ENCODE measurements at regions not wholly inside any gene's neighbourhood (a gene's known extent, or its start where the extent isn't known, plus 50 kb on each side); places are given as distances from the start of the nearest gene placed in this dataset.

DNA sequence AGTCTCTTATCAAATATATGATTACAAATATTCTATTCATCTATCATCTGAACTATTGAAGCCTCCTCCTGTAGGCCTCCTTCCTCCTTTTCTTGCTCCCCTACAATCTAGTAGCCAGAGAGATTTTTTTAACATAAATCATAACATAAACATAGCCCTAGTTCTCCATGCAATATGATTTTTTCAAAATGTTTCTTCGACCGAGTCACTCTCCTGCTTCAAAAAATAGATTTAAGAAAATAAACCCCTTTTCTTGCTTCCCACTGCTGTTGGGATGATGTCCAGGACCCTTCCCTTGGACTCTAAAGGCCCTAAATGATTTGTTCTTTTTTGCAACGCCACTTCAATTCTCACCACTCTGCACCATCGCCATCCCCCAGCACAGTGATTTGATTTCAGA, 319.7 kb upstream of the TSHZ3 start:
- ATAC-seq = no peak

DNA sequence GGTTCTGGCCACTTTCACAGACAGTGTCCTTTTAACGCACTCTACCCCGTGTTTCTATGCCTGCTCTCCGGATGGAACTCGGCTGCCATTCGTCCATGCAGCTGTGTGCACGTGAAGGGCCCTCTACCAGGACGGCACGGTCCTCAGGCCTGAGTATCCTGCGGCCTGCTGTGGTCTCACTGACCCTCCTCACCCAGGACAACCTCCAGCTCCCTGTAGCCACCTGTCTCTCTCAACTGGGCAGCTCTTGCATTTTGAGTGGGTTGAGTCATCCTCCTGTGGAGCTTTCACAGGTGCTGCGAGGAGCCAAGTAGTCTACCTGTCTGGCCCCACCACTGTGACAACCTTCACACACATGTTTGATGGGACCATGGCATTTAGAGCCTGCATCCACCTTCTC, 321.7 kb upstream of the TSHZ3 start:
- no peak for ATAC-seq

DNA sequence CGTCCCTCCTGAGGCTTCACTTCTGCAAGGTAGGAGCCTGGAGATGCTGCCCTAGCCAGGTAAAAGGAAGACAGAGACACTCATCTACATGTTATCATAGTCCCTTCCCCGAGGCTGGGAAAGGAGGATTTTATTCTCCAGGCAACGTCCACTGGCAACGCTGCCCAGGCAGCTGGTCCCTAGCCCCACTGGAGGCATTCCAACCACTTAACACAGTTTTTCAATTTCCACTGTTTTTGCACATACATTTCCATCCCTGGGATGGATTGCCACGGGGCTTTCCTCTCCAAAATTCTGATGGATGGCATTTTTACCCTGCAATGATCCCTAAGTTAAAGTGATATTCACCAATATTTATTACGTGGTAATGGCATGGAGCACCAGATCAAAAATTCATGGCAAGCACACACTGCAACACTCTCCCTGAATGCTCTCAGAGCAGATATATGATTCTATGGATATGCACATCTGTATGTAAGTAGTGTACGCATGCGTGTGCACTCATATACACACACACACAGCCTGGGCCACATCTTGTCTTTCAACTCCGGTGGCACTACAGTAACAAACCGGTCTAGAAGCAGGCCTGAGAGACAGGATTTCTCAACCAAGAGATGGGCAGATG, 322.3 kb upstream of the TSHZ3 start:
- ATAC-seq = no peak

DNA sequence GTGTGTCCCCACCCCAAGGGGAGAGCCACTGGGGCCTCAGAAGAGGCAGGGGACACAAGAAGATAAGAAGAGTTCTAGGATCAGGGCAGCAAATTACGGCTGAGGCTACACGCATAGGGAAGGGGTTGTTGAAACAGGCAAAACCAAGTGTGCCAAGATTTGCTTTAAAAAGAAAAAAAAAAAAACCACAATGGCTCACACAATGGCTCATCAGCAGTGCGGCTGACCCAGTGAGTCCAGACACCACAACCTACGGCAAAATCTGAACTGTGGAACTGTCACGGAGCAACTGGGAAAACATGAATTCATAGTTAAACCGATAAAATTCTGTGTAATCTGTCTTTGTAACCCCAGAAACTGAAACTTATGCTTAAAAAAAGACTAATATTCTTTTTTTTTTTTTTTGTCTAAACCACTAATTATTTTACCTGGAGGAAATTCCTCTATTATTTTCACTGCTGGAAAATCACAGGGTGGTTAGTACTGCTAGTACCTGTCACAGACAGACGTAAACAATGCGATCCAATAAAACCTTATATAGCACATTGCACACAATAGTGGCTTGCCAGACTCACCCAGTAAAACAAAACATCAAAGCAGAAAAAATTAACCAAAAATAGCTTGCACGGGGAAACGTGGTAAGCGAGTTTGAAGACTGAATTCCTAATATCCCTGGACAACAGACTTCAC, 325.4 kb upstream of the TSHZ3 start:
- no peak for ATAC-seq

DNA sequence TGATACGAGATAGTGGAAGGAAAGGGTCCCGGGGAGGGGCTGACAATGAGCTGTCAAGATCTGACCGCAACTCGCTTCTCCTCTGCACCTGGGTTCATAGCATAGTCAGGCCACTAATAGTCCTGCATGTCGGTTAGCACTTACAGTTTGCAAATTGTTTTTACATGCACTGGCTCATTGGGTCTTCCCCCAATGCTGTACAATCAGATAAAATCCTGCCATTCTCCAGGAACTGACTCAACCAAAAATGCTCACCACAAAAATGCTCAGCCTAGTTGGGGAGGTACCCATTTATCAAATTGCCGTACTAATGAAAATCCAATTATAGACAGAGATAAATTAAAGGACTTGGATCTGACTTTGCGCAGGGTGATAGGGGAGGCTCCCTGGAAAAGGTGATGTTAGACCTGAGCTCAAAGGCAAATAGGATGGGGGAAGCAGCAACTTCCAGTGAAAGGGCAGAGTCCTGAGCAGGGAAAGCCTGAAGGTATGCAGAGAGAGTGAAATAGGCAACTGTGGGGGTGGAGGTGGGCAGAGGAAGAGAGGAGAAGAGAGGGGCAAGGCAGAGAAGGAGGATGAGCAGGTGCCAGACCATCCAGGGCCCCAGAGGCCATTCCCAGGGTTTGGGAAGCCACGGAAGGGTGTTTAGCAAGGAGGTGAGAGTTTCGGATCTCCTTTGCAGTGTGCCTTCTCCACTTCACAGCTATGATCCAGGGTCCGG, 326.1 kb upstream of the TSHZ3 start:
- ATAC-seq = no peak

DNA sequence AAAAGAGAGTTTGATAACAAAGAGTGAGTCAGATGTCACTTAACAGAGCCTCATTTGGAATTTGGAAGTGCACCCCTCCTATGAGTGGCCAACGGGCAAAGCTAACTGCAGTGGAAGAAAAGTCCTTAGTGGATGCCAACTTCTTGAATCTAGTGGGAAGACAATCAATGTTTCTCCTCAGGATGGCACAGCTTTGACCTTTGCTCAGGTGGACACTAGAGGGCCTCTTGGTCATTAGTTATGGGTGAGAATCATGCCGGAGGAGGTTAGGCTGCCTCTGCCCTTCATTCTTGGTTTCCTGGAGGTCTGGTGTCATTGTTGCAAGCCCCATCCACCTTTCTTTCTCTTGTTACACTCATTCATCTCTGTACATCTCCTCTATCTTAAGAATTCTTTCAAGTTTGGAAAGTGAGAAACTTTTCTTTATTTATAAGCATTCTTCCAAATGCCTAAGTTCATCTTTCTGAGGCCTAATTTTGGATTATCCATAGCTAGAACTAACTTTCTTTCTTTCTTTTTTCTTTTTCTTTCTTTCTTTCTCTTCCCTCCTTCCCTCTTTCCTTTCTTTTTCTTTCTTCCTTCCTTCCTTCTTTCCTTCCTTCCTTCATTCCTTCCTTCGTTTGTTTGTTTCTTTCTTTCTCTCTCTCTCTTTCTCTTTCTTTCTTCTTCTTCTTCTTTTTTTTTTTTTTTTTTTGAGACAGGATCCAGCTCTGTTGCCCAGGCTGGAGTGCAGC, 327.2 kb upstream of the TSHZ3 start:
- no peak for ATAC-seq

DNA sequence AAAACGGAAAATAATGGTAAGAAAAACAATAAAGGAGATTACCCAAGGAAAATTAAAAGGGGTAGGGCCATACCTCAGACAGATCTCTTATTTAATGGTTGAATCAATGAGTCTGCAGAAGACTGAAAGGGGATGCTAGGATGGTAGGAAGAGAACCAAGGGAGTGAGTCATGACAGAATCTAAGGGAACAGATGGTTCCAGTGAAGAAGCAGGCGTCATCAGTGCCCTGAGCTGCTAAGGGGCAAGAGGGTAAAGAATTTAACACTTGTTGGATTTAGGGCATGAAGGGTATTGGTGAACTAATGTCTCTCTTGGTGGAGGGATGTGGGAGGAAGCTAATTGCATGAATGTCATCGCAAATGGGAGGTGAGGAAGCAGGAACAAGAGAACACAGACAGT, 329.2 kb upstream of the TSHZ3 start:
- no peak for ATAC-seq

DNA sequence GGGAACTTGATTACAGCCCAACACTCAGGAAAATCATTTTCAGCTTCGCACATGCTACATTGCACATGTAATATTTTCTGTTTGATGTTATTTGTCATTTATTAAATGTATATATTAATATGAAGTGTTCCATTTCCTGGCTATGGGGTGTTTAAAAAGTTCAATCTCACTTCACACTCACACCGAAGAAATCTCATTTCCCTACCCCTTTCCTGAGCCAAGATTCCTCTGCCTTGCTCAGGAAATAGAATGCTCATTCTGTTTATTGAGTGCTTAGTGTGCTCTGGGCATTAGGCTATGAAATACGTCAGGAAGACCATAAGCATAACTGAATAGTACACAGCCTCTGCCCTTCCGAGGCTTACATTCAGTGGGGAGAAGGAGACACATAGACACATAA, 331.9 kb upstream of the TSHZ3 start:
- no peak for ATAC-seq

DNA sequence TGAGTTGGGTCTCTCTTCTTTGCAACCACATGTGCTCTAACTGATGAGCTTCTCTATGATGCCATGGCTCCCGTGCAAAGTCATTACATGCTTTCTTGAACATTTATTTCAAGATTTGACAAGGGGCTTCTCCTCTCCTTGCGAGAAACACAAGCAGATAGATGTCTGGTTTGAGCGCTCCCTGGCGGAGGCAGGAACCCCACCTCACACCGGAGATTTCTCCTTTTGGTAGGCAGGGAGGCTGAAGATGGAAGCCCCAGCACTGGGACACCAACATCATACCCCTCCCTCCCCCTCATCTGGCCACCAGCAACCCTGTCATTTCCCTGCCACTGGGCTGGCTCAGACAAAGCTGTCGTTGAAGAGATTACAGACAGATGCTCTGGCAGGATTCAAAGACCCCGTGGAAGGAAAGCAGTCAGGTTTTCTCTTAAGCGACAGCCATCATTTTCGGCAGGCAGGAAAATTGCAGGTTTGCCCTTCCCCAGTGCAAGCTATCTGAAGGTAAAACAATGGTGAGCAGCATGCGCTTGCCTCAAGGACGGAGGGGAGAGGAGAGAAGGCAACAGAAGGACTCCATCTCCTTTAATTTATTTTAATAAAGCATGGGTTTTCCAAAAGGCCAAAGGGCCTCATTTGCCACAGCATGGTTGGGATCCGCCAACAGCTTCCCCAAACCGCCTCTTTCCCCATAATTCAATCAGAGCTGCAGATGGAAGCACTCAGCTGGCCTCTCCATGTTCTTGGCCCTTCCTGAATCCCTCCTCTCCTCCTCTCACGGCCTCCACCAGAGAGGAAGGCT, 344.1 kb upstream of the TSHZ3 start:
- no peak for ATAC-seq

DNA sequence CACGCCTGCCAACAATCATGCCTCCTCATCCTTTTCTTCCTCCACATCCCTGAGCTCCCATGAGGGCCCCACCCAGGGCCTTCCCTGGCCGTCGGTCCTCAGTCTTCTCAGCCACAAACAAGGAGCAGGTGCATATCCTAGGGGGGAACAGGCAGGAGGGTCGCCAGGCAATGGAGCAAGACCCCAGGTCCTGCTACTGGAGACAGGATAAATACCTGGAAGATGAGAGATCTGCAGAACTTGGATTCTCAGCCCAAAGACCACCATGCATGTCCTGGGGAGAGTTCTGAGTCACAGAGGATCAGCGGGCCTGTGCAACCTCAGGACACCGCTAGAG, 344.7 kb upstream of the TSHZ3 start:
- no peak for ATAC-seq

DNA sequence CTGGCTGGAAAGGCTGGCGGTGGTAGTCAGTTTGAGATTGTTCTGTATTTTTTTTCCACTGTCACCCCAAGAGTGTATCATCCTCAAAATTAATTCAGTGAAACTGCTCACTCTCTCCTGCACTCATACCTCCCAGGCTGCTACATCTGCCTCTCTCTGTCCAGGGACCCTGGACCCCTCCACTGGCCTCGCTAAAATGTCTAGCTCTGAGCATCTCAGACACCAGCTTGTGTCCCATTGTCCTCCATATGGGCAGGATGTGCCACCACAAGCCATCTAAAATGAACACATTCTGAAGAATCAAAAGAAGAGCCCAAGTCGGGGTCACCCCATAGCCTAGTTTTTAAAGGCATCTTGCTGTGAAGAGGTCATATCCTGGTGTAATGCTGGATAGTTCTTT, 345.5 kb upstream of the TSHZ3 start:
- no peak for ATAC-seq

DNA sequence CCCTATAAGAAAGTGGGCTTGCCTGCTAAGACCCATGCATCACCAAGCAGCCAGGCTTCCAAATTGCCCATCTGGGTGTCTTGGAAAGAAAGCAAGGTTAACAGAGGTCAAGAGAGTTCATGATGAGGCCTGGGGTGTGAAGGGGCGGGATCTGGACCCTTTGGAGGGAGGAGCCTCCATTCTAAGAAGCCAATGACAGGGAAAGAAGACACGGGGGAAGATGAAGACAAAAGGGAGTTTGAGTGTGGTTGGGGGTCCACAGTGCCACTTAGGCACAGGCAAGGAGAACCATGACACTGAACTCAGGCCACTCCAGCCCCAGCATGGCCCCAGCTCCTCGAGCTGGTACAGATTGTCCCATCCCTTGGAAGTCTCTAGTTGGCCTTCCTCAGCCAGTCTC, 350.2 kb upstream of the TSHZ3 start:
- no peak for ATAC-seq

DNA sequence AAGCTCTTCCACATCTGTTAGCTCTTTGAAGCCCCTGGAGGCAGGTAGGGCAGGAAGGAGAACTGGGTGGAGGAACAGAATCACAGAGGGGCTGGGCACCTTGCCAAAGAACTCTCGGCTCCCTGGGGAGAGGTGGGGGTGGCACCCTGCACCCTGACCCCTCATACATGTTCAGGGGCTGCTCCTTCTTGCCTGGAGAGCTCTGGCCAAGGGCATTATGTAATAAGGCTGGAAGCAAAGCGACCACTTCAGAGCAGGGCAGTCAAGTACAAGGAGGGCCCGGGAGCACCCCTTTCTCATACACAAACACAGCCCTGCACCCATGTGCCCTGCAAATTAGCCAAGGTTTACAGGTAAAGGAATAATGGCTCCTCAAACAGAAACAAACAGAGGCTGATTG, 351.9 kb upstream of the TSHZ3 start:
- ATAC-seq = no peak

DNA sequence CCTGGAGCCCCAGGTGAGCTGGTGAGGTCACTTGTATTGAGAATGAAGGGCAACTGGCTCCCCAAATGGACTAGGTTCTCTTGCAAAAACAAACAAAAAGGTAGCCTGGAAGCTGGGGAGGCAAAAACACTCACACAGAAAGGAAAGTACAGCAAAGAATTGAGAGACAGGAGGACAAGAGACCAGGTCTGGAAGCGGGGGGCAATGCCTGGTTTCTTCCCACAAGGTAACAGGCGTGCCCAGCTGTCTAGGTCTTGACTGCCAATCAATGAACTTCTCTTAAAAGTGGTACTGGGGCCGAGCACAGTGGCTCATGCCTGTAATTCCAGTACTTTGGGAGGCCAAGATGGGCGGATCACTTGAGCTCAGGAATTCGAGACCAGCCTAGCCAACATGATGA, 356.4 kb upstream of the TSHZ3 start:
- no peak for ATAC-seq

DNA sequence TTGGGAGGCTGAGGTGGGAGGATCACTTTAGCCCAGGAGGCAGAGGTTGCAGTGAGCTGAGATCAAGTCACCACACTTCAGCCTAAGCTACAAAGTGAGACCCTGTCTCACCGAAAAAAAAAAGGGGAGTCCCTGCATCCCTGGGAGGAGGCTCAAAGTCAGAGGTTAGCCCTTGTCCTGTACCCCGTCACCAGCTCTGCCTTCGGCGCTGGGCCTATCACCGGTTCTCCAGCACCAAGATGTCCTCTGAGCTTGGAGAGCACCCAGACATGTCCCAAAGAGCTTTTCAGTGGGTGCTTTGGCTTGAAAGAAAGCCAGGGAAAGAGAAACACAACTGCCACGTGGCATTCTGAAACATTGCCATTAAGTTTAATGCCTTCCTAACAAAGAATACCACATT, 356.9 kb upstream of the TSHZ3 start:
- no peak for ATAC-seq

DNA sequence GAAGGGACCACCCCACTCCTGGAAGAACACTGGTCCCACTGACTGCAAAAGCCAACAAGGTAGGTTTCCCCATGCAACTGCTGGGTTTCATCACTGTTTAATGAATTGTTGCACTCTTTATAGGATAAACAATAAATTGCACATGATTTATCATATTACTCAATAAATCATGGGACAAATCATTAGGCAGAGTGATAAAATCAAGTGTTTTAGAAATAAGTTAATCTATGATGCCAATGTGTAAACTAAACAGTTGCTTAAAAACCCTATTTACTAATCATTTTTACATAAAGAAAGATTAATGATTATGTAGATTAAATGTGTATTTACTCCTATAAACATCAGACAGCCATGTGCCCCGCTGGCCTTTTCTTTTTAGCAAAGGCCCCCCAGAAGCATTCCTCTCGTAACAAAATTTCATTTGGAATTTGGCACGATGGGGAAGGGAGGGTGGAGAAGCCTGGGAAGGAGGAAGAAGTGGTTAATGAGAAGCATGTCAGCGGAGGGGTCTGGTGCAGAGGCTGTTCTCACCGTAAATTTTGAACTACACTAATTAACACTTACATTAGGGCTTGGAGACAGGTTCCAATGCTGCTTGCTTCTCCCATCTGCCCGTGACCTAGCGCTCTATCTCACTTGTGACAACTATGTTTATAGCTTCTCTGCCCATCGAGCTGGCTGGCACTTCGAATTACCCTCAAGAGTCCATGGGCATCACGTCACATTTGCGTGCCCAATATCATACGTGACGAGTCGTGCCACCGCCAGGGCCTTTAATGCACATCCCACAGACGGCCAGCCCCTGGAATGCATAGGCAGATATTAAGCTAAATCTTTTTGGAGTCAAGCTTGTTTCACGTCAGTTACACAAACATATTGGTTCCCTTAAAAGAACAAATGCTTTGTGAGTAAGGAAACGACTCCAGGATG, 357.7 kb upstream of the TSHZ3 start:
- no peak for ATAC-seq

DNA sequence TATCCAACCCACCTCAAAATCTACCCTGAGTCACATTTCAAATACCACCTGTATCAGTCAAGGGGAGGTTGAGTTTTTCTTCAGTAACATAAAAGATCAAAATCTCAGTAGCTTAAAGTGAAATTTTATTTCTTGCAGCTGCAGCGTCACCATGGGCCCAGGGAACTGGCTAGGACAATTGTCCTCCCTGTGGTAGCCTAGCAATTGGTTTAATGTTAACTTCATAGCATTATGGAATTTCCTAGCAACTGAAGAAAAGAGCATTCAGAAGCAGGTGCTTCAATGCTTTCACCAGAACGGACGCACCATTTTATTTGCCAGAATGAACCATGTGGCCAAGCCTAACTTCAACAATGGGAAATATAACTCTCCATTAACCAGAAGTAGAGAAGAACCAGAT, 359.3 kb upstream of the TSHZ3 start:
- no peak for ATAC-seq

DNA sequence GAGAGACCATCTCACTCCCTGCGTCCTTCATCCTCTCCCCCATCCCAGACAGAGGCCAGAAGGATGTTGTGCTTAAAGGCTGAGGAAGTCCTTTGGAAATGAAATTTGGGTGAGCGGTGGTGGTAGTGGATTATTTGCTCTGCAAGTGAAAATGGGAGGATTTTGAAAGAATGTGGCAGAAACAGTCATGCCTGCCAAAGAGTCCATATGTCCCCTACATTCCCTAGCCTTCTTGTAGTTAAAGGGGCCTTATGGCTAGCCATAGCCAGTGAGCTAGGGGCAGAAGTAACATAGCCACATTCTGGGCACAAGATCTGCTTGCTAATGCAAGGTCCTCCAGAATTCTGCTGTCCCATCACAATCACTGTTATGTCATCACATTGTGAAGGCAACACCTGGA, 360.2 kb upstream of the TSHZ3 start:
- ATAC-seq = no peak

DNA sequence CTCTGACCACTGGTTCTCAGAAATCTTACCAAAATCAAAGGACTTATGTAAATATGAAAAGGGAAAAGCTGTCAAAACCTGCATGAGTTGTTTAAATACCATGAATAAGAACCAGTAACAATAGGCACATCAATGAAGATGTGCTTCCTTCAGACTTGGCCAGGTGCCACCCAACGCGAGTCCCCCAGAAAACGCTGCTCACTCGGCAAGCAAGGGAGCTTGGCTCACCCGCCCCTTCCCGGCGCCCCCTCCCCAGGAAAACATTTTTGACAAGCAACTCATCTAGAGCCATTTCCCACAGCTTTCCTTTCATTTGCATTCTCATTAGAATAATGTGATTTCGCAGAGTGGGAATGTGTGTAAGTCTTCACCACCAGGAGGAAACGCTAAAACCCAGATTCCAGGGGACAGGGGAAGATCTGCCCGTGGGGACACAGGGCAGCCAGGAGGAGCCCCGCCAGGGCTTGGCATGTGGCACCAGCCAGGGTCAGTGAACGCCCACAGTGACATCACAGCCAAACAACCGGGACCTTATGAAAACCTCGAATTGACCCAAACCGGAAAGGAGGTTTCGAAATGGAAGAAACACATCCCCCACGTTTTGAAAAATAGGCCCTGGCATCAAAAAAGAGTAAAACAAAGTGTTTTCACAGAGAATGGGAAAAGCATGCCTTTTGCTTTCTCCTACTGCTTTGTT, 366.2 kb upstream of the TSHZ3 start:
- no peak for ATAC-seq

DNA sequence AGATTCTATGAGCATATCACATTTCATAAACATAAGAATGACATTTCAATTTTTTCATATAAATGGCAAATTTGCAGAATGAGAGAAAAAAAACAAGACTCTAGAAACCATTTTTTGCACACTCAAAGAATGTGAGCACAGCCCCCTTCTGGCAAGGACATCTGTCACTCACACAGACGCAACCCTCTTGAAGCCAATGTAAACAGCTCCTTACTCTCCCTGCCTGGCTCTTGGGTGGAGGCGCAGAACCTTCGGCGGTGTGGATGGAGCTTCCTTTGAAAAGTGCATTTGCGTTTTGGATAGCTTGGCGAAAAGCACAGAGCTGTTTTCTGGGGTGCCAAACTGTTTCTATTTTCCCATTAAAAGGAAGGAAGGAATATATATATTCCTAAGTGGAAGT, 367.6 kb upstream of the TSHZ3 start:
- ATAC-seq = no peak

All from esophagus mucosa (tissue), 1 donor.